Neural cell (in vitro differentiated cells): ENCODE measurements at regions not wholly inside any gene's neighbourhood (a gene's known extent, or its start where the extent isn't known, plus 50 kb on each side); places are given as distances from the start of the nearest gene placed in this dataset.
"Not testable (repeated sequence)": the region's sequence is repeated elsewhere in the genome, so short reads cannot be mapped to it uniquely, and the experiment has no call there.

Experiments
- H2AFZ ChIP-seq: fragments of 200-600, 300-800 bp; sonication (generic), shearing (Covaris generic); 2 replicates; pipeline ENCODE4 v1.6.0; 2014; ENCODE audit warnings: low read depth, mild to moderate bottlenecking, antibody characterized with exemption, low read length, moderate library complexity
- H3F3A ChIP-seq: fragments of 200-600 bp; shearing (Covaris generic); 2 replicates; pipeline ENCODE4 v1.6.1; 2016; ENCODE audit warnings: mild to moderate bottlenecking, moderate library complexity, mixed read lengths, antibody characterized with exemption, low read length; ENCODE audit not compliant: insufficient read depth, poor library complexity, severe bottlenecking
- H3K27ac ChIP-seq: fragments of 200-600, 300-800 bp; sonication (generic), shearing (Covaris generic); 2 replicates; pipeline ENCODE4 v1.5.1; 2014; ENCODE audit warnings: mild to moderate bottlenecking, low read length, moderate library complexity
- H3K27me3 ChIP-seq: fragments of 300-800, 200-600 bp; sonication (generic), shearing (Covaris generic); 2 replicates; pipeline ENCODE4 v1.6.0; 2014; ENCODE audit warnings: mild to moderate bottlenecking, low read depth, low read length, moderate library complexity; ENCODE audit not compliant: insufficient read depth
- H3K36me3 ChIP-seq: fragments of 300-800, 200-600 bp; sonication (generic), shearing (Covaris generic); 2 replicates; pipeline ENCODE4 v1.5.1; 2014; ENCODE audit warnings: mild to moderate bottlenecking, antibody characterized with exemption, low read length, moderate library complexity; ENCODE audit not compliant: insufficient read depth
- H3K4me2 ChIP-seq: fragments of 300-800, 200-600 bp; sonication (generic), shearing (Covaris generic); 2 replicates; pipeline ENCODE4 v1.6.0; 2014; ENCODE audit warnings: mild to moderate bottlenecking, low read length
- H3K4me3 ChIP-seq: fragments of 300-800, 200-600 bp; sonication (generic), shearing (Covaris generic); 2 replicates; pipeline ENCODE4 v1.5.1; 2014; ENCODE audit warnings: mild to moderate bottlenecking, low read length, moderate library complexity
- H3K79me2 ChIP-seq: fragments of 200-600 bp; shearing (Covaris generic); replicated peaks from 2 replicates; pipeline ENCODE4 v1.6.0; 2014; ENCODE audit warnings: mild to moderate bottlenecking, low read length, moderate library complexity; ENCODE audit not compliant: insufficient read depth
- H3K9ac ChIP-seq: fragments of 300-800, 200-600 bp; sonication (generic), shearing (Covaris generic); 2 replicates; pipeline ENCODE4 v1.6.1; 2016; ENCODE audit warnings: mild to moderate bottlenecking, low read length, mixed read lengths
- H3K9me2 ChIP-seq: fragments of 200-600 bp; shearing (Covaris generic); 2 replicates; pipeline ENCODE4 v1.6.1; 2016; ENCODE audit warnings: mild to moderate bottlenecking, low read length, mixed read lengths; ENCODE audit not compliant: insufficient read depth
- H3K9me3 ChIP-seq: fragments of 200-600, 300-800 bp; sonication (generic), shearing (Covaris generic); 2 replicates; pipeline ENCODE4 v1.6.1; 2016; ENCODE audit warnings: mild to moderate bottlenecking, mixed run types, low read length, moderate library complexity, mixed read lengths
- H4K20me1 ChIP-seq: fragments of 200-600 bp; shearing (Covaris generic); 2 replicates; pipeline ENCODE4 v1.6.1; 2016; ENCODE audit warnings: mild to moderate bottlenecking, mixed run types; ENCODE audit not compliant: insufficient read depth
- EP300 ChIP-seq: fragments of 450-650 bp; conservative IDR thresholded peaks from 2 replicates; pipeline ENCODE4 v1.6.1; 2014; ENCODE audit warnings: antibody characterized with exemption, mild to moderate bottlenecking, moderate library complexity; ENCODE audit not compliant: poor library complexity, severe bottlenecking
- EZH2 ChIP-seq: fragments of 200-600, 300-800 bp; shearing (Covaris generic), sonication (generic); IDR thresholded peaks from 2 replicates; pipeline ENCODE4 v1.6.1; 2014; ENCODE audit warnings: antibody characterized with exemption, low read length, borderline replicate concordance, mild to moderate bottlenecking; ENCODE audit not compliant: insufficient read depth, poor library complexity, severe bottlenecking
- MXI1 ChIP-seq: fragments of 450-650 bp; conservative IDR thresholded peaks from 2 replicates; pipeline ENCODE4 v1.6.1; 2014; ENCODE audit warnings: antibody characterized with exemption, mild to moderate bottlenecking; ENCODE audit not compliant: poor library complexity, severe bottlenecking
- POLR2AphosphoS5 ChIP-seq: IDR thresholded peaks from 2 replicates; pipeline ENCODE4 v1.6.1; 2012
- RAD21 ChIP-seq: fragments of 450-650 bp; conservative IDR thresholded peaks from 2 replicates; pipeline ENCODE4 v1.6.1; 2014; ENCODE audit warnings: antibody characterized with exemption, mild to moderate bottlenecking, moderate library complexity
- SMC3 ChIP-seq: fragments of 450-650 bp; conservative IDR thresholded peaks from 2 replicates; pipeline ENCODE4 v1.6.1; 2014; ENCODE audit warnings: antibody characterized with exemption, mild to moderate bottlenecking, moderate library complexity; ENCODE audit not compliant: poor library complexity
- TAF1 ChIP-seq: IDR thresholded peaks from 2 replicates; pipeline ENCODE4 v1.6.1; 2012; ENCODE audit warnings: low read depth
- TF ChIP-seq, protein P1 (sequence below): IDR thresholded peaks from 2 replicates; pipeline ENCODE4 v1.6.1; 2012; ENCODE audit warnings: borderline replicate concordance
- TF ChIP-seq, protein P2 (sequence below): fragments of 450-650 bp; IDR thresholded peaks from 2 replicates; pipeline ENCODE4 v1.5.1; 2014; ENCODE audit warnings: antibody characterized with exemption, mild to moderate bottlenecking, moderate library complexity; ENCODE audit not compliant: poor library complexity, severe bottlenecking

DNA sequence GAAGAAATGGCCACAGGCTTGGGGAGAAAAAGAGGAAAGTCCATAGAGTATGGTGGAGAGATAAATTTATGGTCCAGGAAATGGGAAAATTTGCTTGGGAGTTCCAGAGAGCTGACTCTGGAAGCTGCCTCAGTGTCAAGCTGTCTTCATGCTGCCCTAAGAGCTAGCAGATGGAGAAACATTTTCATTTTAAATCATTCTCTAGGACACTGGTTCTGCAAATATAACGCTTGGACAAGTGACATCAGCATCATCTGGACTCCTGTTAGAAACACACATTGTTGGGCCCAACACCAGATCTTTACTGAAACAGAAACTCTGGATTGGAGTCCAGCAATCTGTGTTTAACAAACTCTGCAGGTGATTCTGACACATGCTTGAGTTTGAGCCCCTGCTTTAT is 592.0 kb upstream of the KLF12 start (continued):
- no peak for TF ChIP-seq RAD21

DNA sequence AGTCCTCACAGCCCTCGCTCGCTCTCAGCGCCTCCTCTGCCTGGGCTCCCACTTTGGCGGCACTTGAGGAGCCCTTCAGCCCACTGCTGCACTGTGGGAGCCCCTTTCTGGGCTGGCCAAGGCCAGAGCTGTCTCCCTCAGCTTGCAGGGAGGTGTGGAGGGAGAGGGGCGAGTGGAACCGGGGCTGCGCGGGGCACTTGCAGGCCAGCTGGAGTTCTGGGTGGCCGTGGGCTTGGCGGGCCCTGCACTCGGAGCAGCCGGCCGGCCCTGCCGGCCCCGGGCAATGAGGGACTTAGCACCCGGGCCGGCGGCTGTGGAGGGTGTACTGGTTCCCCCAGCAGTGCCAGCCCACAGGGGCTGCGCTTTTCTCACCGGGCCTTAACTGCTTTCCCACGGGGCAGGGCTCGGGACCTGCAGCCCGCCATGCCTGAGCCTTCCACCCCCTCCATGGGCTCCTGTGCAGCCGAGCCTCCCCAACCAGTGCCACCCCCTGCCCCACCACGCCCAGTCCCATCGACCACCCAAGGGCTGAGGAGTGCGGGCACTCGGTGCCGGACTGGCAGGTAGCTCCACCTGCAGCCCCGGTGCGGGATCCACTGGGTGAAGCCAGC is 584.1 kb upstream of the KLF12 start:
- not testable (repeated sequence) for H4K20me1 ChIP-seq, H3K27ac ChIP-seq, H3K27me3 ChIP-seq, H3K4me3 ChIP-seq, H3K36me3 ChIP-seq, H3K79me2 ChIP-seq, H3K4me2 ChIP-seq, H3K9me3 ChIP-seq, H2AFZ ChIP-seq, H3K9me2 ChIP-seq, H3F3A ChIP-seq, H3K9ac ChIP-seq

DNA sequence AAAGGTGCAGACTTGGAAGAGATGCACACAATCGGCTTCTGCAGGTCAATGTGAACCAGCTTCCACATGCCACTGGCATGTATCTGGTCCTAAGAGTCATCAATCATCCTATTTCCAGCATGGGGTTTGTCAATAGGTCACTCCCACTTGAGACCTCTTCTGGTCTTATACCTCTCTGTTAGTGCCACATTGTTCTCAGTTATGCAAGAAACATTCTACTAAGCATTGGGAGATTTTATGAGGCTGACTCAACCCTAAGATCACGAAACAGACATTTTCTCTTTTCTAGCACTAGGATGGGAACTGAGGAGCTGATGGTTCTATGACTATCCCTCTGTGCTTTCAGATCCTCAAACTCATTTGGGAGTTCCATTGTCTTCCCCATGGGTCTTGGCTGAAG is 581.5 kb upstream of the KLF12 start:
- H3K27me3 ChIP-seq, result no peaks in the 10 kb centered on the region
- no peaks in the 10 kb centered on the region for H3K9me3 ChIP-seq
- no peaks in the 10 kb centered on the region for H4K20me1 ChIP-seq
- no peak overlapping the region for H3K27ac ChIP-seq
- H3F3A ChIP-seq, result no peaks in the 10 kb centered on the region
- H3K9me2 ChIP-seq, result no peaks in the 10 kb centered on the region
- H2AFZ ChIP-seq, result no peak overlapping the region
- H3K4me3 ChIP-seq, result no peak overlapping the region
- no peak overlapping the region for H3K9ac ChIP-seq
- no peaks in the 10 kb centered on the region for H3K36me3 ChIP-seq
- TF ChIP-seq EZH2 (no peak), EP300 (no peak), TAF1 (no peak), RAD21 (no peak), SMC3 (no peak), POLR2AphosphoS5 (no peak), MXI1 (no peak)
- TF ChIP-seq, protein P1, sequence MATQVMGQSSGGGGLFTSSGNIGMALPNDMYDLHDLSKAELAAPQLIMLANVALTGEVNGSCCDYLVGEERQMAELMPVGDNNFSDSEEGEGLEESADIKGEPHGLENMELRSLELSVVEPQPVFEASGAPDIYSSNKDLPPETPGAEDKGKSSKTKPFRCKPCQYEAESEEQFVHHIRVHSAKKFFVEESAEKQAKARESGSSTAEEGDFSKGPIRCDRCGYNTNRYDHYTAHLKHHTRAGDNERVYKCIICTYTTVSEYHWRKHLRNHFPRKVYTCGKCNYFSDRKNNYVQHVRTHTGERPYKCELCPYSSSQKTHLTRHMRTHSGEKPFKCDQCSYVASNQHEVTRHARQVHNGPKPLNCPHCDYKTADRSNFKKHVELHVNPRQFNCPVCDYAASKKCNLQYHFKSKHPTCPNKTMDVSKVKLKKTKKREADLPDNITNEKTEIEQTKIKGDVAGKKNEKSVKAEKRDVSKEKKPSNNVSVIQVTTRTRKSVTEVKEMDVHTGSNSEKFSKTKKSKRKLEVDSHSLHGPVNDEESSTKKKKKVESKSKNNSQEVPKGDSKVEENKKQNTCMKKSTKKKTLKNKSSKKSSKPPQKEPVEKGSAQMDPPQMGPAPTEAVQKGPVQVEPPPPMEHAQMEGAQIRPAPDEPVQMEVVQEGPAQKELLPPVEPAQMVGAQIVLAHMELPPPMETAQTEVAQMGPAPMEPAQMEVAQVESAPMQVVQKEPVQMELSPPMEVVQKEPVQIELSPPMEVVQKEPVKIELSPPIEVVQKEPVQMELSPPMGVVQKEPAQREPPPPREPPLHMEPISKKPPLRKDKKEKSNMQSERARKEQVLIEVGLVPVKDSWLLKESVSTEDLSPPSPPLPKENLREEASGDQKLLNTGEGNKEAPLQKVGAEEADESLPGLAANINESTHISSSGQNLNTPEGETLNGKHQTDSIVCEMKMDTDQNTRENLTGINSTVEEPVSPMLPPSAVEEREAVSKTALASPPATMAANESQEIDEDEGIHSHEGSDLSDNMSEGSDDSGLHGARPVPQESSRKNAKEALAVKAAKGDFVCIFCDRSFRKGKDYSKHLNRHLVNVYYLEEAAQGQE, result no peak
- TF ChIP-seq, protein P2, sequence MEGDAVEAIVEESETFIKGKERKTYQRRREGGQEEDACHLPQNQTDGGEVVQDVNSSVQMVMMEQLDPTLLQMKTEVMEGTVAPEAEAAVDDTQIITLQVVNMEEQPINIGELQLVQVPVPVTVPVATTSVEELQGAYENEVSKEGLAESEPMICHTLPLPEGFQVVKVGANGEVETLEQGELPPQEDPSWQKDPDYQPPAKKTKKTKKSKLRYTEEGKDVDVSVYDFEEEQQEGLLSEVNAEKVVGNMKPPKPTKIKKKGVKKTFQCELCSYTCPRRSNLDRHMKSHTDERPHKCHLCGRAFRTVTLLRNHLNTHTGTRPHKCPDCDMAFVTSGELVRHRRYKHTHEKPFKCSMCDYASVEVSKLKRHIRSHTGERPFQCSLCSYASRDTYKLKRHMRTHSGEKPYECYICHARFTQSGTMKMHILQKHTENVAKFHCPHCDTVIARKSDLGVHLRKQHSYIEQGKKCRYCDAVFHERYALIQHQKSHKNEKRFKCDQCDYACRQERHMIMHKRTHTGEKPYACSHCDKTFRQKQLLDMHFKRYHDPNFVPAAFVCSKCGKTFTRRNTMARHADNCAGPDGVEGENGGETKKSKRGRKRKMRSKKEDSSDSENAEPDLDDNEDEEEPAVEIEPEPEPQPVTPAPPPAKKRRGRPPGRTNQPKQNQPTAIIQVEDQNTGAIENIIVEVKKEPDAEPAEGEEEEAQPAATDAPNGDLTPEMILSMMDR, result no peak
- H3K79me2 ChIP-seq, result no peaks in the 10 kb centered on the region
- H3K4me2 ChIP-seq, result no peak overlapping the region
